NOMO-1 treated with DMSO at 0.1 percent for 48 hours (cell line): ENCODE measurements at regions not wholly inside any gene's neighbourhood (a gene's known extent, or its start where the extent isn't known, plus 50 kb on each side); places are given as distances from the start of the nearest gene placed in this dataset.
"Not testable (repeated sequence)": the region's sequence is repeated elsewhere in the genome, so short reads cannot be mapped to it uniquely, and the experiment has no call there.

ENCODE experiments used
- DNase-seq: peaks from one replicate; lab custom pipeline; 2025; ENCODE audit not compliant: unreplicated experiment; lab: John Stamatoyannopoulos, UW

- DNase-seq, result no peak
Observed at GRCh38 chr2:198544461-198544860, 740.1 kb downstream of the PLCL1 start.

GRCh38 chr2:198534756-198535155 lies 730.4 kb downstream of the PLCL1 start:
- no peak for DNase-seq

- no peak for DNase-seq
Observed at GRCh38 chr2:198525211-198525969, 721.0 kb downstream of the PLCL1 start.

GRCh38 chr2:198523710-198524109 lies 719.3 kb downstream of the PLCL1 start:
- DNase-seq, result no peak

- no peak for DNase-seq
Observed at GRCh38 chr2:198518935-198519334, 714.5 kb downstream of the PLCL1 start.

GRCh38 chr2:198517976-198518375 lies 713.6 kb downstream of the PLCL1 start:
- DNase-seq, result no peak

- DNase-seq, result not testable (repeated sequence)
Observed at GRCh38 chr2:198508610-198509009, 704.2 kb downstream of the PLCL1 start.

GRCh38 chr2:198499539-198499938 lies 695.1 kb downstream of the PLCL1 start:
- no peak for DNase-seq

GRCh38 chr2:198498516-198498915 lies 694.1 kb downstream of the PLCL1 start:
- DNase-seq, result no peak

- DNase-seq, result no peak
Observed at GRCh38 chr2:198498048-198498447, 693.7 kb downstream of the PLCL1 start.

- no peak for DNase-seq
Observed at GRCh38 chr2:198494931-198495330, 690.5 kb downstream of the PLCL1 start.

GRCh38 chr2:198490748-198491147 lies 686.4 kb downstream of the PLCL1 start:
- DNase-seq, result no peak

GRCh38 chr2:198488964-198489363 lies 684.6 kb downstream of the PLCL1 start:
- no peak for DNase-seq

GRCh38 chr2:198483051-198483450 lies 678.7 kb downstream of the PLCL1 start:
- no peak for DNase-seq

- DNase-seq, result no peak
Observed at GRCh38 chr2:198479065-198479464, 674.7 kb downstream of the PLCL1 start.

- DNase-seq, result no peak
Observed at GRCh38 chr2:198478361-198478760, 674.0 kb downstream of the PLCL1 start.

GRCh38 chr2:198476007-198476406 lies 671.6 kb downstream of the PLCL1 start:
- DNase-seq, result no peak

GRCh38 chr2:198471291-198471690 lies 666.9 kb downstream of the PLCL1 start:
- DNase-seq, result no peak

GRCh38 chr2:198468136-198468535 lies 663.7 kb downstream of the PLCL1 start:
- no peak for DNase-seq

- no peak for DNase-seq
Observed at GRCh38 chr2:198465970-198466369, 661.6 kb downstream of the PLCL1 start.

GRCh38 chr2:198456418-198456817 lies 652.0 kb downstream of the PLCL1 start:
- DNase-seq, result no peak

GRCh38 chr2:198453866-198454265 lies 649.5 kb downstream of the PLCL1 start:
- DNase-seq, result no peak

GRCh38 chr2:198452327-198452726 lies 647.9 kb downstream of the PLCL1 start:
- DNase-seq, result peak; percentile 36
